ENCODE measurements at regions not wholly inside any gene's neighbourhood (a gene's known extent, or its start where the extent isn't known, plus 50 kb on each side); places are given as distances from the start of the nearest gene placed in this dataset.
"Not testable (repeated sequence)": the region's sequence is repeated elsewhere in the genome, so short reads cannot be mapped to it uniquely, and the experiment has no call there.

DNA sequence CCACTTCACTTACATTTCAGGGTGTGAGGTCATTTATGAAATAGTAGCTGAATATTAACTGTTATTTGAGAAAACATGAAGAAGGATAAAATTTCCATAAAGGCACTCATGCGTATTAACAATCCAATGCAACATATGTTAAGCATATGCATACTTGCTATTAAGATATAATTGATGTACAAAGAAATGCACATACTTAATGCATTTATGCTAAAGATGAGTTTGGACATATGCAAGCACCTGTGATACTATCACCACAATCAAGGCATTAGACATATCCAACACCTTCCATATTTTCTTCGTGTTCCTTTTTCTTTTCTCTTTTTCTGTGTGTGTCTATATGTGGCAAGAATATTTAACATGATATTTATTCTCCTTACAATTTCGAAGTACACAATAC is 464.8 kb upstream of the BRINP3 start:
- H2AK9ac ChIP-seq (replicated peaks; ENCODE audit: low read depth, low read length, poor library complexity): no peak overlapping the region
- no peak overlapping the region for H3K23ac ChIP-seq (ENCODE audit: low read depth, low read length)
- no peak overlapping the region for H2AK5ac ChIP-seq (ENCODE audit: low read depth, low read length)
- no peak overlapping the region for H3K27ac ChIP-seq (ENCODE audit: insufficient read depth, low read length)
- no peak overlapping the region for H2BK5ac ChIP-seq (ENCODE audit: low read depth, low read length, poor library complexity, severe bottlenecking)
- no peaks in the 10 kb centered on the region for H3K36me3 ChIP-seq (ENCODE audit: control insufficient read depth, insufficient read depth, low read length)
- ChIA-PET CTCF (no interaction called here), POLR2A (ENCODE audit: unreplicated experiment) (no interaction called here)
- H3K4me3 ChIP-seq (ENCODE audit: insufficient read depth, low read depth, low read length): no peak overlapping the region
- no CpG with 5 or more reads among the region's 3 CpGs for WGBS, 2 experiments (ENCODE audit: extremely low coverage in 2 of 2, insufficient read length in 1 of 2)
- H2AFZ ChIP-seq (replicated peaks; ENCODE audit: low read length, poor library complexity): no peak overlapping the region
- TF ChIP-seq CHD1 (IDR thresholded peaks at IDR 0.05; ENCODE audit: low read depth, low read length): no peak
- no peak for TF ChIP-seq RFX5 (IDR thresholded peaks at IDR 0.05; ENCODE audit: low read depth, low read length)
- TF ChIP-seq, protein P1, sequence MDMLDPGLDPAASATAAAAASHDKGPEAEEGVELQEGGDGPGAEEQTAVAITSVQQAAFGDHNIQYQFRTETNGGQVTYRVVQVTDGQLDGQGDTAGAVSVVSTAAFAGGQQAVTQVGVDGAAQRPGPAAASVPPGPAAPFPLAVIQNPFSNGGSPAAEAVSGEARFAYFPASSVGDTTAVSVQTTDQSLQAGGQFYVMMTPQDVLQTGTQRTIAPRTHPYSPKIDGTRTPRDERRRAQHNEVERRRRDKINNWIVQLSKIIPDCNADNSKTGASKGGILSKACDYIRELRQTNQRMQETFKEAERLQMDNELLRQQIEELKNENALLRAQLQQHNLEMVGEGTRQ (IDR thresholded peaks at IDR 0.05; ENCODE audit: low read depth, low read length): no peak
- no TSS peak for BruUV-seq (replicated peaks)
- H3K27me3 ChIP-seq (ENCODE audit: control insufficient read depth, insufficient read depth, low read length): no peaks in the 10 kb centered on the region
- H3K79me1 ChIP-seq (ENCODE audit: low read depth in 1 of 2, low read length in 2 of 2): no peaks in the 10 kb centered on the region
- no peak overlapping the region for H4K8ac ChIP-seq (ENCODE audit: low read depth in 2 of 2, low read length in 2 of 2)
- no peak overlapping the region for H2BK20ac ChIP-seq (ENCODE audit: low read depth, low read length)
- no peak overlapping the region for H3K18ac ChIP-seq (ENCODE audit: low read depth, low read length)
- no peaks in the 10 kb centered on the region for H3K4me1 ChIP-seq (ENCODE audit: control insufficient read depth, insufficient read depth, low read length)
- no peaks in the 10 kb centered on the region for H3K9me1 ChIP-seq (ENCODE audit: insufficient read depth, low read length)
- no peak overlapping the region for H3K56ac ChIP-seq (ENCODE audit: extremely low read depth, insufficient read depth, low read length)
- H3K9ac ChIP-seq (ENCODE audit: low read depth, low read length): no peak overlapping the region
- H3K9me3 ChIP-seq (ENCODE audit: control insufficient read depth, insufficient read depth, low read length): no peaks in the 10 kb centered on the region
- no peak overlapping the region for H3K4ac ChIP-seq (ENCODE audit: low read depth, low read length)
- H3K14ac ChIP-seq (replicated peaks; ENCODE audit: low read depth, low read length): no peak overlapping the region
- no peak overlapping the region for H4K91ac ChIP-seq (ENCODE audit: insufficient read depth, low read depth, low read length)
- DNase-seq (no peak), ATAC-seq (ENCODE audit: low read depth) (no peak)
- no peaks in the 10 kb centered on the region for H4K20me1 ChIP-seq (ENCODE audit: insufficient read depth, low read length)
- H2BK120ac ChIP-seq (ENCODE audit: low read depth, low read length): no peak overlapping the region
- in situ Hi-C loops (cut with MboI; ENCODE audit: low sequenced_read_pairs) (no loop called here), dilution Hi-C loops (cut with HindIII; ENCODE audit: low sequenced_read_pairs, unreplicated experiment) (no loop called here), intact Hi-C loops (cut with micrococcal nuclease) (no loop called here)
- no peak overlapping the region for H4K5ac ChIP-seq (ENCODE audit: low read depth, low read length)
- no peak overlapping the region for H2BK15ac ChIP-seq (ENCODE audit: low read depth, low read length)
- H3K4me2 ChIP-seq (ENCODE audit: low read depth, low read length): no peak overlapping the region

DNA sequence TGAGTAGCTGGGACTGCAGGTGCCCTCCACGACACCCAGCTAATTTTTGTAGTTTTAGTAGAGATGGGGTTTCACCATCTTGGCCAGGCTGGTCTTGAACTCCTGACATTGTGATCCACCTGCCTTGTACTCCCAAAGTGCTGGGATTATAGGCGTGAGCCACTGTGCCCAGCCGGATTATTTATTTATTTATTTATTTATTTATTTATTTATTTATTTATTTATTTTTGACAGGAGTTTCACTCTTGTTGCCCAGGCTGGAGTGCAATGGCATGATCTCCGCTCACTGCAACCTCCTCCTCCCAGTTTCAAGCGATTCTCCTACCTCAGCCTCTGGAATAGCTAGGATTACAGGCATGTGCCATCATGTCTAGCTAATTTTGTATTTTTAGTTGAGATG is 466.1 kb upstream of the BRINP3 start:
- H3K56ac ChIP-seq (ENCODE audit: extremely low read depth, insufficient read depth, low read length); H3K9me1 ChIP-seq (ENCODE audit: insufficient read depth, low read length); H3K4me3 ChIP-seq (ENCODE audit: insufficient read depth, low read depth, low read length); H3K79me1 ChIP-seq (ENCODE audit: low read depth in 1 of 2, low read length in 2 of 2); H4K91ac ChIP-seq (ENCODE audit: insufficient read depth, low read depth, low read length); H2BK20ac ChIP-seq (ENCODE audit: low read depth, low read length); H2BK120ac ChIP-seq (ENCODE audit: low read depth, low read length); DNase-seq; H3K4me1 ChIP-seq (ENCODE audit: control insufficient read depth, insufficient read depth, low read length); H3K27ac ChIP-seq (ENCODE audit: insufficient read depth, low read length); H2AK9ac ChIP-seq (replicated peaks; ENCODE audit: low read depth, low read length, poor library complexity); H3K4ac ChIP-seq (ENCODE audit: low read depth, low read length); BruUV-seq (replicated peaks); intact Hi-C loops (cut with micrococcal nuclease); in situ Hi-C loops (cut with MboI; ENCODE audit: low sequenced_read_pairs); H4K5ac ChIP-seq (ENCODE audit: low read depth, low read length); H3K36me3 ChIP-seq (ENCODE audit: control insufficient read depth, insufficient read depth, low read length); H3K14ac ChIP-seq (replicated peaks; ENCODE audit: low read depth, low read length); H3K23ac ChIP-seq (ENCODE audit: low read depth, low read length); H3K9me3 ChIP-seq (ENCODE audit: control insufficient read depth, insufficient read depth, low read length); H2BK15ac ChIP-seq (ENCODE audit: low read depth, low read length); H3K27me3 ChIP-seq (ENCODE audit: control insufficient read depth, insufficient read depth, low read length); POLR2A ChIA-PET (ENCODE audit: unreplicated experiment); H4K8ac ChIP-seq (ENCODE audit: low read depth in 2 of 2, low read length in 2 of 2); H2AFZ ChIP-seq (replicated peaks; ENCODE audit: low read length, poor library complexity); H3K9ac ChIP-seq (ENCODE audit: low read depth, low read length); H2BK5ac ChIP-seq (ENCODE audit: low read depth, low read length, poor library complexity, severe bottlenecking); CTCF ChIA-PET; dilution Hi-C loops (cut with HindIII; ENCODE audit: low sequenced_read_pairs, unreplicated experiment); ATAC-seq (ENCODE audit: low read depth); H2AK5ac ChIP-seq (ENCODE audit: low read depth, low read length); H4K20me1 ChIP-seq (ENCODE audit: insufficient read depth, low read length); H3K18ac ChIP-seq (ENCODE audit: low read depth, low read length); H3K4me2 ChIP-seq (ENCODE audit: low read depth, low read length): not testable (repeated sequence)
- no CpG with 5 or more reads among the region's 5 CpGs for WGBS, 2 experiments (ENCODE audit: extremely low coverage in 2 of 2, insufficient read length in 1 of 2)

All from IMR-90 (cell line).